ENCODE measurements at regions not wholly inside any gene's neighbourhood (a gene's known extent, or its start where the extent isn't known, plus 50 kb on each side); places are given as distances from the start of the nearest gene placed in this dataset.

DNA sequence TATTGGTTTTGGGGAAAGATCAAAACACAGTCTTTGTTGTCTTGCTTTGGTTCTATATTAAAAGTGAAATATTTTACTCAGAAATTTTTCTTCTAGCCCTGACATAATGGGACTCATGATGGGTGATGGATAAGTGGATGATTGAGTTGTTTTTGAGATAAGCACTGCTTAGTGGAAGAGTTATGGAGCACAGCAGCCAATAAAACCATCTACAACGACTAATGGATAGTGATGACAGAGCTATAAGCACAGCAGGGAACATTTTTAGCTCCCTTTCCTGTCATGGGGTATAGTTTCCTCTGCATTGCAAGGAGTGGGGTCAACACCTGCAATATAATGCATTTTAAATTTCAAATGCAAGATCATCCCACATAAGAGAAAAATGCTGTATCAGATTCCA lies 812.4 kb downstream of the STPG2 start:
- no peaks in the 10 kb centered on the region for H3K9me2 ChIP-seq (replicated peaks; ENCODE audit: control insufficient read depth, low read length)
- no peaks in the 10 kb centered on the region for H4K20me1 ChIP-seq (ENCODE audit: control insufficient read depth, insufficient read depth, low read depth, low read length)
- TF ChIP-seq, protein P1, sequence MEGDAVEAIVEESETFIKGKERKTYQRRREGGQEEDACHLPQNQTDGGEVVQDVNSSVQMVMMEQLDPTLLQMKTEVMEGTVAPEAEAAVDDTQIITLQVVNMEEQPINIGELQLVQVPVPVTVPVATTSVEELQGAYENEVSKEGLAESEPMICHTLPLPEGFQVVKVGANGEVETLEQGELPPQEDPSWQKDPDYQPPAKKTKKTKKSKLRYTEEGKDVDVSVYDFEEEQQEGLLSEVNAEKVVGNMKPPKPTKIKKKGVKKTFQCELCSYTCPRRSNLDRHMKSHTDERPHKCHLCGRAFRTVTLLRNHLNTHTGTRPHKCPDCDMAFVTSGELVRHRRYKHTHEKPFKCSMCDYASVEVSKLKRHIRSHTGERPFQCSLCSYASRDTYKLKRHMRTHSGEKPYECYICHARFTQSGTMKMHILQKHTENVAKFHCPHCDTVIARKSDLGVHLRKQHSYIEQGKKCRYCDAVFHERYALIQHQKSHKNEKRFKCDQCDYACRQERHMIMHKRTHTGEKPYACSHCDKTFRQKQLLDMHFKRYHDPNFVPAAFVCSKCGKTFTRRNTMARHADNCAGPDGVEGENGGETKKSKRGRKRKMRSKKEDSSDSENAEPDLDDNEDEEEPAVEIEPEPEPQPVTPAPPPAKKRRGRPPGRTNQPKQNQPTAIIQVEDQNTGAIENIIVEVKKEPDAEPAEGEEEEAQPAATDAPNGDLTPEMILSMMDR (IDR thresholded peaks at IDR 0.05; ENCODE audit: low read depth, low read length, poor library complexity, severe bottlenecking), result no peak
- no peak for TF ChIP-seq EZH2phosphoT487 (IDR thresholded peaks at IDR 0.05; ENCODE audit: borderline replicate concordance, low read length)
- no peak overlapping the region for H3K4me3 ChIP-seq (ENCODE audit: low read length)
- H3K79me2 ChIP-seq (ENCODE audit: control insufficient read depth, low read length), result no peaks in the 10 kb centered on the region
- H3K27ac ChIP-seq (ENCODE audit: low read depth, low read length), result no peak overlapping the region
- no peaks in the 10 kb centered on the region for H3K36me3 ChIP-seq (ENCODE audit: control insufficient read depth, low read length)
- no peak overlapping the region for H3K4me2 ChIP-seq (ENCODE audit: low read length)
- H3K27me3 ChIP-seq (ENCODE audit: control insufficient read depth, low read length), result no peaks in the 10 kb centered on the region
- no peaks in the 10 kb centered on the region for H3K4me1 ChIP-seq (ENCODE audit: control insufficient read depth, low read length)
- H3F3A ChIP-seq (ENCODE audit: control insufficient read depth, insufficient read depth), result no peaks in the 10 kb centered on the region
- H3K9me3 ChIP-seq (ENCODE audit: control insufficient read depth, insufficient read depth, low read length), result no peaks in the 10 kb centered on the region

DNA sequence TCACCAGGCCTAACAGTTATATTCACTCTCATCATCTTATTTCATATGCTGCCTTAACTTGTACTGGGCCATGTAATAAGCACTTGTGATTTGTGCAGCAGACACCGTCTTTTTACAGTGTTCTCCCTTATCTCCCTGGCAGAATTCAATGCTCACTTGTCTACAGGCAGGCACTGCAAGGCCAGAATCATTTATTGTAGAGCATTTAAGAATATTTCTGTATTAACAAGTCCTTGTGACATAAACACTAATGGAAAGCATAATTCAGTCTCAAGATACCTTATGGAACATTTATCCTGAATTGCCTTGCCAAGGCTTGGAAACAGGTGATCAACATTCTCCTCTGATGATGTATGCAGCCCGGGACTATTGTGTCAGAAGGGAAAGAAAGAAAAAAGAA lies 808.9 kb downstream of the STPG2 start:
- H3K36me3 ChIP-seq (ENCODE audit: control insufficient read depth, low read length), result no peaks in the 10 kb centered on the region
- TF ChIP-seq EZH2phosphoT487 (IDR thresholded peaks at IDR 0.05; ENCODE audit: borderline replicate concordance, low read length), result no peak
- TF ChIP-seq, protein P1 (IDR thresholded peaks at IDR 0.05; ENCODE audit: low read depth, low read length, poor library complexity, severe bottlenecking), result no peak

DNA sequence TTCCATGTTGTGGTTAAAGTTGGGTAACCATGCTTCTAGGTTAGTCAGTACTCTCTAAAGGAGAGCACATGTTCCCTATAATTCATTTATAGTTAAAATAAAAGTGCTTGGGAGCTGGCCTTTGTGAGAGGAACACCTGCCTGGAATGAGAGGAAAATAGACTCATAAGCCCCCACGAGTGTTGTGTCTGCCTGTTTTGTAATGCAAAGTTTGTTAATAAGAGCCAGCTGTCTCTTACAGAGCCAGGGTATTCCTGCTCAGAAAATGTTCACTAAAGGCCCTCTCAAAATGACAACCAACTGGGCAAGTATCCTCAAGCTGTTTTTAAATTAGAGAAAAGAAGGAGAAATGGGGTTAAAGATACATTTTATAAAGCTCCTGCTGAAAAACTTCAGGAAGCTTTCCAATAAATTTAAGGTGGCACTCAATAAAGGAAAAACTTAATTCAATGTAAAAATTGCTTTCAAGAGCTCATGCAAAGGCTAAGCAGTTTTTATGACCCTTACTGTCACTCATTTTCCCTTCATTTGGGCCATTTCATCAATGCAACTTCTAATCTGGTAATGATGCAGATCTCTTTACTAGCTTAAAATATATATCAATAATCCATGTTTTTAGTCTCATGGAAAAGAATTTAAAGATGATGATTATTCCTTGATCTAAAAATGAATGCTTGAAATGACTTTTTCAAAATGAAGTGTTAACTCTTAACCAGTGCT lies 793.6 kb downstream of the STPG2 start:
- H3K9me3 ChIP-seq (ENCODE audit: control insufficient read depth, insufficient read depth, low read length), result no peaks in the 10 kb centered on the region
- H3K27me3 ChIP-seq (ENCODE audit: control insufficient read depth, low read length), result no peaks in the 10 kb centered on the region
- no peak overlapping the region for H3K4me2 ChIP-seq (ENCODE audit: low read length)
- TF ChIP-seq EZH2phosphoT487 (IDR thresholded peaks at IDR 0.05; ENCODE audit: borderline replicate concordance, low read length), result no peak
- TF ChIP-seq, protein P1 (IDR thresholded peaks at IDR 0.05; ENCODE audit: low read depth, low read length, poor library complexity, severe bottlenecking), result no peak
- H3K9me2 ChIP-seq (replicated peaks; ENCODE audit: control insufficient read depth, low read length), result no peaks in the 10 kb centered on the region
- no peaks in the 10 kb centered on the region for H3K36me3 ChIP-seq (ENCODE audit: control insufficient read depth, low read length)
- H3K79me2 ChIP-seq (ENCODE audit: control insufficient read depth, low read length), result no peaks in the 10 kb centered on the region
- no peaks in the 10 kb centered on the region for H3F3A ChIP-seq (ENCODE audit: control insufficient read depth, insufficient read depth)
- H3K4me3 ChIP-seq (ENCODE audit: low read length), result no peak overlapping the region
- no peak overlapping the region for H3K27ac ChIP-seq (ENCODE audit: low read depth, low read length)
- H4K20me1 ChIP-seq (ENCODE audit: control insufficient read depth, insufficient read depth, low read depth, low read length), result no peaks in the 10 kb centered on the region
- H3K4me1 ChIP-seq (ENCODE audit: control insufficient read depth, low read length), result no peaks in the 10 kb centered on the region

More for the DNA sequence above, 808.9 kb downstream of the STPG2 start:
- no peak overlapping the region for H3K27ac ChIP-seq (ENCODE audit: low read depth, low read length)
- H3K4me2 ChIP-seq (ENCODE audit: low read length), result no peak overlapping the region
- no peaks in the 10 kb centered on the region for H3K4me1 ChIP-seq (ENCODE audit: control insufficient read depth, low read length)
- H3F3A ChIP-seq (ENCODE audit: control insufficient read depth, insufficient read depth), result no peaks in the 10 kb centered on the region
- H3K9me2 ChIP-seq (replicated peaks; ENCODE audit: control insufficient read depth, low read length), result no peaks in the 10 kb centered on the region
- no peaks in the 10 kb centered on the region for H3K27me3 ChIP-seq (ENCODE audit: control insufficient read depth, low read length)
- no peaks in the 10 kb centered on the region for H4K20me1 ChIP-seq (ENCODE audit: control insufficient read depth, insufficient read depth, low read depth, low read length)
- no peaks in the 10 kb centered on the region; the same call in 1 of the 2 replicates for H3K9me3 ChIP-seq (ENCODE audit: control insufficient read depth, insufficient read depth, low read length)
- no peak overlapping the region for H3K4me3 ChIP-seq (ENCODE audit: low read length)
- H3K79me2 ChIP-seq (ENCODE audit: control insufficient read depth, low read length), result no peaks in the 10 kb centered on the region

Measured in DOHH2 (cell line).